HG03342 (cell line): ENCODE measurements at regions not wholly inside any gene's neighbourhood (a gene's known extent, or its start where the extent isn't known, plus 50 kb on each side); places are given as distances from the start of the nearest gene placed in this dataset.

Experiments
- ATAC-seq: cut with Tn5 transposase; IDR thresholded peaks from one replicate; pipeline ENCODE4 v1.9.1; 2021; ENCODE audit warnings: mild to moderate bottlenecking, moderate library complexity; ENCODE audit not compliant: unreplicated experiment

GRCh38 chr14:71321574-71322315 is 414.5 kb downstream of the PCNX1 start:
- ATAC-seq, result no peak

GRCh38 chr14:71322655-71323250 is 415.5 kb downstream of the PCNX1 start:
- ATAC-seq, result no peak

- ATAC-seq, result no peak
These were observed 417.6 kb downstream of the PCNX1 start for GRCh38 chr14:71324767-71325272.

DNA sequence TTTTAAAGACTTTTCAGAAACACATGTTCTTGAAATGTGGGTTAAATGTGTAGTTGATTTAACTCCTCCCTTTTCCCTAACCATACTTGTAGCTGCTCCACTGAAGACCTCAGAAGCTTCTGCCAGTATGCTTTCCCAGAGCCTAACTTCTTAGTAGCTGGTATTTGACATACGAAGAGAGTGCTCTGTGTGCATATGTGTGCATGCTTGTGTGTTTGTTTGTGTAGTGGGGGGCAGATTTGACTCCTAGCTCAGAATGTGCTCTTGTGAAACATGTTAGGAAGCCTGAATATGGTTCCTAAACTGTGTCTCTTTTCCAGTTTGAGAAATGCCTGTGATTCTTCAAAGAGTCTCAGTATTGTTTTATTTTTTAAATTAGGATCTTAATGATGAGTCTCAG is 420.4 kb downstream of the PCNX1 start:
- no peak for ATAC-seq

GRCh38 chr14:71328183-71328582 is 420.9 kb downstream of the PCNX1 start:
- ATAC-seq, result peak; percentile 39

DNA sequence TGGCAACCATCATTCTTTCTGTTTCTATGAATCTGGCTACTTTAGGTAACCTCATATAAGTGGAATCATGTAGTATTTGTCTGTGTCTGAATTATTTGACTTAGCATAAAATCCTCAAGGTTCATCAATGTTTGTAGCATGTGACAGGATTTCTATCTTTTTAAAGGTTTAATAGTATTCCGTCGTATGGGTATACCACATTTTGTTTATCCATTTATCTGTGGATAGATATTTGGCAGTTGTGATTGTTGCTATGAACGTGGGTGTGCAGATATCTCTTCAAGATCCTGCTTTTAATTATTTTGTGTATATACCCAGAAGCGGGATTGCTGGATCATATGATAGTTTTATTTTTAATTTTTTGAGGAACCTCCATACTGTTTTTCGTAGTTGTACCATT is 421.7 kb downstream of the PCNX1 start:
- no peak for ATAC-seq

- ATAC-seq, result no peak
These were observed 424.1 kb downstream of the PCNX1 start for GRCh38 chr14:71331403-71331802.

GRCh38 chr14:71332476-71332875 is 425.2 kb downstream of the PCNX1 start:
- no peak for ATAC-seq

- no peak for ATAC-seq
These were observed 426.4 kb downstream of the PCNX1 start for GRCh38 chr14:71333705-71334104.

- ATAC-seq, result no peak
These were observed 429.4 kb downstream of the PCNX1 start for GRCh38 chr14:71336489-71337192.

GRCh38 chr14:71338153-71338552 is 430.9 kb downstream of the PCNX1 start:
- ATAC-seq, result no peak

GRCh38 chr14:71339650-71340415 is 432.6 kb downstream of the PCNX1 start:
- no peak for ATAC-seq

GRCh38 chr14:71341156-71341555 is 433.9 kb downstream of the PCNX1 start:
- ATAC-seq, result no peak

- no peak for ATAC-seq
These were observed 436.5 kb downstream of the PCNX1 start for GRCh38 chr14:71343724-71344123.

- no peak for ATAC-seq
These were observed 437.2 kb downstream of the PCNX1 start for GRCh38 chr14:71344506-71344905.

DNA sequence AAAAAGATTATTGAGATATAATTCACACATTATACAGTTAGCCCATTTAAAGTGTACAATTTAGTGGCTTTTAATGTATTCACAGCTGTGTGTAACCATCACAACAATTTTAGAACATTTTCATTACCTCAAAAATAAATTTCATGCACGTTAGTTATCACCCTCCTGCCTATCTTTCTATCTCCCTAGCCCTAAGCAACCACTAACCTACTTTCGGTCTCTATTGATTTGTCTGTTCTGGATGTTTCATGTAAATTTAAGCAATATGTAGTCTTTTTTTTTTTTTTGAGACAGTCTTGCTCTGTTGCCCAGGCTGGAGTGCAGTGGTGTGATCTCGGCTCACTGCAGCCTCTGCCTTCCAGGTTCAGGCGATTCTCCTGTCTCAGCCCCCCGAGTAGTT is 439.4 kb downstream of the PCNX1 start:
- no peak for ATAC-seq

DNA sequence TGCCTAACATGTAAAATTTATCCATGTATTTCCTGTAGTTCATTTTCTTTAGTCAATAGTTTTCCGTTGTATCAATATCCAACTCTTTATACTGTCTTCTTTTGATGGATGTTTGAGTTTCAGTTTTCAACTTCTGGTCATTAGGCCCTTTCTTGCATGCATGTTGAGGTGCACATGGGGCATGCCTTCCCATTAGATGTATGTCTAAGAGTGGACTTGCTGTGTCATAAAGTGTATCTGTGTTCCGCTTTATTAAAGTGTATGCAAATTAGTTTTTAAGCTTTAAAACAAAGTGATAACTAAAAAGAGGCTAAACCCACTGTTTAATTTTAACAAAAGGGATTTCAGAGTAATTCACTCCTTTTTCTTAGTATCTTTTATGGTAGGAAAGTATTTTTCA is 441.1 kb downstream of the PCNX1 start:
- ATAC-seq, result no peak

DNA sequence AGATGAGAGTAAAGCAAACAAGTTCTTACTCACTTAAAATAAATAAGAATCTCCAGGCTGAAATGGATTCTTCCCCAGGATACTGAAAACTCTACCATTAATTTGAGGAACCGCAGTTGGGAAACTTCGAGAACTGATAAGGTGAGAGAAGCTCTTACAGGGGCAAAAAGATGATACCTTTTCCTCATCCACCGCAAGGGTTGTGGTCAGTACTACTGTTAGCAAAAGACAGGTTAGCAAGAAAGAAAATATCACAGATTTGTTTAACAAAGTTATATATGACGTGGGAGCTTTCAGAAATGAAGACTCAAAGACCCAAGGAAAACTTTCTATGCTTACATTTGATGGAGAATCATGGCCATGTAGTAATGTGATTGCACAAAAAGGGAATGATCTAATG is 441.6 kb downstream of the PCNX1 start:
- ATAC-seq, result no peak

DNA sequence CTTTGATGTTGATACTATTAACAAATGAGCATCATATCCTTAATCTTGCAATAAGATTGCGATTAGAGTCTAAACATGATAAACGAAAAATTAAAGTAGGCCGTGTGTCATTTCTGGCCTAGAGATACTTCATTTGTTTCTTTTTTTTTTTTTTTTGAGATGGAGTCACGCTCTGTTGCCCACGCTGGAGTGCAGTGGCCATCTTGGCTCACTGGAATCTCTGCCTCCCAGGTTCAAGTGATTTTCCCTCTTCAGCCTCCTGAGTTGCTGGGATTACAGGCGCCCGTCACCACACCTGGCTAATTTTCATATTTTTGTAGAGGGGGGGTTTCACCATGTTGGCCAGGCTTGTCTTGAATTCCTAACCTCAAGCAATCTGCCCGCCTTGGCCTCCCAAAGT is 446.9 kb downstream of the PCNX1 start:
- ATAC-seq, result no peak

DNA sequence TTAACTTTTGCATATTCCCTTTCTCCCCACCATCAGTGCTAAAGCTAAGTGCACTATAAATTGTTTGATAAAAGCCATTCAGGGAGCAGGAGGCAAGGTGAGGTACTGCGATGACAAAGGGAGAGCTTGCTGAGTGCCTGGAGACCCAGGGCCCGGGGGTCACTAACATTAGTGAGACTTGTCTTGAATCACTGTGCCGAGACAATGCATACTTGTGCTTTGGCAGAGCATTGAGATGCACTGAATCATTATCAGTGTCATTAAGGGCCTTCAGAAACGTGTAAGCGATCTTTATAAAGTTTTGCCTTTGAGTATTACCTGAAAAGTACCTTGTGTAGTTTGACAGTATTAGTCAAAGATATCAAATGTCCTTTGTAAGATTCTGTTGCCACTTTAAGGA is 447.5 kb downstream of the PCNX1 start:
- ATAC-seq, result no peak
